Mesenchymal stem cell (in vitro differentiated cells and primary cell): ENCODE measurements at regions not wholly inside any gene's neighbourhood (a gene's known extent, or its start where the extent isn't known, plus 50 kb on each side); places are given as distances from the start of the nearest gene placed in this dataset.
A peak's percentile ranks its signal among the peaks of the same experiment; 100 is the strongest.

Source experiments
- DNase-seq: peaks from one replicate; pipeline ENCODE4 v3.0.0-alpha.2; 2013
- H2AFZ ChIP-seq: one replicate; pipeline ENCODE4 v1.6.1; 2013; ENCODE audit warnings: low read depth, mild to moderate bottlenecking, control low read depth, inconsistent platforms, low read length, moderate library complexity
- H2AK5ac ChIP-seq: 2 replicates; pipeline ENCODE4 v1.6.1; 2013; ENCODE audit warnings: low read length, moderate library complexity, mild to moderate bottlenecking, inconsistent platforms; ENCODE audit not compliant: severe bottlenecking
- H2BK120ac ChIP-seq: one replicate; pipeline ENCODE4 v1.6.1; 2013; ENCODE audit warnings: low read depth, mild to moderate bottlenecking, inconsistent platforms, low read length, moderate library complexity
- H2BK12ac ChIP-seq, 2 experiments: one replicate each; pipeline ENCODE4 v1.6.1; 2013; ENCODE audit warnings: inconsistent platforms in 2 of 2, low read length in 2 of 2, mild to moderate bottlenecking in 2 of 2, moderate library complexity in 2 of 2, control low read depth in 1 of 2
- H2BK15ac ChIP-seq: one replicate; pipeline ENCODE4 v1.6.1; 2013; ENCODE audit warnings: mild to moderate bottlenecking, low read depth, inconsistent platforms; ENCODE audit not compliant: poor library complexity, severe bottlenecking
- H2BK5ac ChIP-seq: 2 replicates; pipeline ENCODE4 v1.6.1; 2013; ENCODE audit warnings: low read depth, mild to moderate bottlenecking, low read length, control low read depth, inconsistent platforms; ENCODE audit not compliant: poor library complexity, severe bottlenecking
- H3K14ac ChIP-seq, 2 experiments: one replicate each; pipeline ENCODE4 v1.6.1; 2013; ENCODE audit warnings: inconsistent platforms in 2 of 2, low read length in 2 of 2, control low read depth in 1 of 2, mild to moderate bottlenecking in 1 of 2, moderate library complexity in 1 of 2
- H3K18ac ChIP-seq, 2 experiments: one replicate each; pipeline ENCODE4 v1.6.1; 2013; ENCODE audit warnings: inconsistent platforms in 2 of 2, low read length in 2 of 2, control low read depth in 1 of 2, low read depth in 1 of 2, mild to moderate bottlenecking in 1 of 2
- H3K23ac ChIP-seq, 2 experiments: one replicate each; pipeline ENCODE4 v1.6.1; 2013; ENCODE audit warnings: inconsistent platforms in 2 of 2, low read length in 2 of 2, mild to moderate bottlenecking in 2 of 2, moderate library complexity in 2 of 2, control low read depth in 1 of 2
- H3K27ac ChIP-seq: 2 replicates; pipeline ENCODE4 v1.5.1; 2013; ENCODE audit warnings: mild to moderate bottlenecking, moderate library complexity, low read length, control low read depth, inconsistent platforms; ENCODE audit not compliant: poor library complexity, severe bottlenecking
- H3K27me3 ChIP-seq, 2 experiments: 2 replicates each; pipeline versions ENCODE4 v1.6.1 to v1.7.0; 2013; ENCODE audit warnings: low read length in 2 of 2, mild to moderate bottlenecking in 2 of 2, moderate library complexity in 2 of 2, control low read depth in 1 of 2, inconsistent platforms in 1 of 2; ENCODE audit not compliant: control insufficient read depth in 1 of 2, insufficient read depth in 1 of 2
- H3K36me3 ChIP-seq, 2 experiments: 2 replicates each; pipeline versions ENCODE4 v1.6.1 to v1.7.0; 2013; ENCODE audit warnings: low read length in 2 of 2, control low read depth in 1 of 2, inconsistent platforms in 1 of 2, low read depth in 1 of 2, mild to moderate bottlenecking in 1 of 2; ENCODE audit not compliant: insufficient read depth in 2 of 2, control insufficient read depth in 1 of 2
- H3K4ac ChIP-seq, 2 experiments: one replicate each; pipeline ENCODE4 v1.6.1; 2013; ENCODE audit warnings: inconsistent platforms in 2 of 2, low read length in 2 of 2, mild to moderate bottlenecking in 2 of 2, moderate library complexity in 2 of 2, control low read depth in 1 of 2, low read depth in 1 of 2
- H3K4me1 ChIP-seq: 2 replicates; pipeline ENCODE4 v1.6.1; 2013; ENCODE audit warnings: low read depth, low read length, control low read depth; ENCODE audit not compliant: control insufficient read depth, insufficient read depth
- H3K4me2 ChIP-seq: 2 replicates; pipeline ENCODE4 v1.6.1; 2013; ENCODE audit warnings: low read length, mild to moderate bottlenecking, inconsistent platforms; ENCODE audit not compliant: poor library complexity, severe bottlenecking
- H3K4me3 ChIP-seq, 2 experiments: 2 replicates each; pipeline versions ENCODE4 v1.5.1 to v1.7.0; 2013; ENCODE audit warnings: low read length in 2 of 2, mild to moderate bottlenecking in 2 of 2, control low read depth in 1 of 2, low read depth in 1 of 2; ENCODE audit not compliant: insufficient read depth in 1 of 2
- H3K79me1 ChIP-seq: replicated peaks from 2 replicates; pipeline ENCODE4 v1.6.1; 2013; ENCODE audit warnings: mild to moderate bottlenecking, control low read depth, low read length, inconsistent platforms; ENCODE audit not compliant: poor library complexity, severe bottlenecking
- H3K9ac ChIP-seq: 2 replicates; pipeline ENCODE4 v1.7.0; 2013; ENCODE audit warnings: mild to moderate bottlenecking, low read length, moderate library complexity
- H3K9me3 ChIP-seq: 2 replicates; pipeline ENCODE4 v1.7.0; 2013; ENCODE audit warnings: mild to moderate bottlenecking, low read length; ENCODE audit not compliant: control insufficient read depth
- H4K8ac ChIP-seq: one replicate; pipeline ENCODE4 v1.6.1; 2013; ENCODE audit warnings: inconsistent platforms, mild to moderate bottlenecking, low read length, moderate library complexity
- H4K91ac ChIP-seq: one replicate; pipeline ENCODE4 v1.6.1; 2013; ENCODE audit warnings: mild to moderate bottlenecking, low read length, inconsistent platforms
- WGBS: methylation state at CpG from one replicate; pipeline ENCODE4 v1.1.7; 2013; ENCODE audit warnings: mixed read lengths; 5-methylcytosine and 5-hydroxymethylcytosine counted together

- H2BK12ac ChIP-seq: no peak overlapping the region
- H4K8ac ChIP-seq: peak overlapping the region; percentile 83
- H3K79me1 ChIP-seq: no peaks in the 10 kb centered on the region
- no peak overlapping the region for H2BK5ac ChIP-seq
- no peaks in the 10 kb centered on the region for H3K36me3 ChIP-seq
- H3K4me1 ChIP-seq: peaks cover 2% of the 10 kb centered on the region
- no peak overlapping the region for H2AK5ac ChIP-seq
- peak overlapping the region; percentile 63 for H4K91ac ChIP-seq
- H3K4me3 ChIP-seq: no peak overlapping the region
- no peak overlapping the region for H2AFZ ChIP-seq
- H3K18ac ChIP-seq: no peak overlapping the region
- DNase-seq: no peak
- H3K4me2 ChIP-seq: no peak overlapping the region
- H3K9ac ChIP-seq: no peak overlapping the region
- WGBS: no CpG with 5 or more reads among the region's 1 CpG
- no peak overlapping the region for H3K27ac ChIP-seq
- H3K23ac ChIP-seq: no peak overlapping the region
- H3K14ac ChIP-seq: no peak overlapping the region
- no peaks in the 10 kb centered on the region for H3K9me3 ChIP-seq
- no peak overlapping the region for H2BK120ac ChIP-seq
- no peak overlapping the region for H2BK15ac ChIP-seq
- no peaks in the 10 kb centered on the region for H3K27me3 ChIP-seq
- no peak overlapping the region for H3K4ac ChIP-seq
Measured at GRCh38 chr3:150312018-150312657, 96.0 kb upstream of the TSC22D2 start.

DNA sequence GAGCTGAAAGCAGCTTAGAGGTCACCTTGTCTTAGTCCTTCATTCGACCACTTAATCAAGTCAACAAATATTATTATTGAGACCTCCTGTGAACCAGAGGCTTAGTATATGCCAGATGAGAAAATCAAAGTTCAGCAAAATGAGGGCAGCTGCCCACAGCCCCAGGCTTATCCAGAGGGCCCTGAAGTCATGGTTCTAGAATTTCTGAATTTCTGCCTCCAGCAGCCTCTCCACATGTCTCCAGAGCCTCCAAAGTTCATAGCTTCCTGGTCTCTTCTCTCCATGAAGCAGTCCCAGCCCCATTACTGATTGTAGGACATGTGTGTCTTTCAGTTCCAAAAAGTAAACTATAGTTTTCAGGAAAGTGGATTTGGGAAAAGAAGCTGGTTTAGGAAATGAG, 96.9 kb upstream of the TSC22D2 start:
- Histone ChIP-seq H2BK120ac (no peak overlapping the region), H2BK12ac (no peak overlapping the region), H3K4ac (no peak overlapping the region), H3K4me2 (no peak overlapping the region), H3K4me3 (no peak overlapping the region), H3K36me3 (no peaks in the 10 kb centered on the region), H3K27ac (no peak overlapping the region), H2BK15ac (no peak overlapping the region), H3K9me3 (no peaks in the 10 kb centered on the region), H3K9ac (no peak overlapping the region), H3K4me1 (peaks cover 2% of the 10 kb centered on the region), H2AFZ (no peak overlapping the region), H3K23ac (no peak overlapping the region), H2BK5ac (no peak overlapping the region), H4K8ac (no peak overlapping the region), H3K18ac (peak overlapping the region in 1 of 2 experiments; percentile 29), H3K14ac (no peak overlapping the region), H2AK5ac (no peak overlapping the region), H4K91ac (no peak overlapping the region), H3K79me1 (no peaks in the 10 kb centered on the region), H3K27me3 (no peaks in the 10 kb centered on the region)
- DNase-seq: no peak
- 100% methylated on average over 1 of the region's 1 CpG for WGBS

DNA sequence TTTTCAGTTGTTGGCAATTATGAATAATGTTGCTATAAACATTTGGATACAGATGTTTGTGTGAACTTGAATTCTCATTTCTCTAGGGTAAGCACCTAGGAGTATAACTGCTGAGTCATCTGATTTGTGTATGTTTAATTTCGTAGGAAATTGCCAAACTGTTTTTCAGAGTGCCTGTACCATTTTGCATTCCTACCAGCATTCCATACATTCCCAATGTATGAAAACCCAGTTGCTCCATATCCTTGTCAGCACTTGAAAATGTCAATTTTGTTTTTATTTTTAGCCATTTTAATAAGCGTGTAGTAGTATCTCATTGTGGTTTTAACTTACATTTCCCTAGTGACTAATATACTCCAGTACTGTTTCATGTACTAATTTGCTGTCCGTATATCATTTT, 98.5 kb upstream of the TSC22D2 start:
- no peaks in the 10 kb centered on the region for H3K36me3 ChIP-seq
- no peak overlapping the region for H2BK5ac ChIP-seq
- H2BK120ac ChIP-seq: no peak overlapping the region
- no peak overlapping the region for H3K9ac ChIP-seq
- H2AK5ac ChIP-seq: no peak overlapping the region
- H3K18ac ChIP-seq: no peak overlapping the region
- peak; percentile 47 for DNase-seq
- no peak overlapping the region for H2BK15ac ChIP-seq
- no peak overlapping the region for H2BK12ac ChIP-seq
- H2AFZ ChIP-seq: no peak overlapping the region
- H4K8ac ChIP-seq: no peak overlapping the region
- H3K9me3 ChIP-seq: no peaks in the 10 kb centered on the region
- no peaks in the 10 kb centered on the region for H3K4me1 ChIP-seq
- no peak overlapping the region for H3K23ac ChIP-seq
- no peak overlapping the region for H3K4me3 ChIP-seq
- H3K4me2 ChIP-seq: no peak overlapping the region
- no peak overlapping the region for H3K27ac ChIP-seq
- no peak overlapping the region for H3K4ac ChIP-seq
- H3K14ac ChIP-seq: no peak overlapping the region
- H3K79me1 ChIP-seq: no peaks in the 10 kb centered on the region
- H3K27me3 ChIP-seq: no peaks in the 10 kb centered on the region
- 0% methylated on average over 1 of the region's 3 CpGs for WGBS
- H4K91ac ChIP-seq: no peak overlapping the region

DNA sequence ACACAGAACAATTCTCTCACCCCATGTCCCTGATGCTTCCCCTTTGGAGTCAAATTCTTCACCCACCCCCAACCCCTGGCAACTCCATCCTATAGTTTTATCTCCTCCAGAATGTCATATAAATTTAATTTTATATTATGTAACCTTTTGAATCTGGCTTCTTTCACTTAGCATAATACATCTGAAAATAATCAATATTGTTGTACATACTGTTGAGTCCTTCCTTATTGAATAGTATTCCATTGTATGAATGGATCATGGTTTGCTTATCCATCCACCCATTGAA, 98.9 kb upstream of the TSC22D2 start:
- Histone ChIP-seq H2BK12ac (no peak overlapping the region), H3K9ac (no peak overlapping the region), H2BK120ac (no peak overlapping the region), H4K91ac (no peak overlapping the region), H3K4me1 (no peaks in the 10 kb centered on the region), H2BK15ac (no peak overlapping the region), H3K27me3 (no peaks in the 10 kb centered on the region), H3K4ac (no peak overlapping the region), H3K4me3 (no peak overlapping the region), H4K8ac (no peak overlapping the region), H3K4me2 (no peak overlapping the region), H3K14ac (no peak overlapping the region), H3K36me3 (no peaks in the 10 kb centered on the region), H2BK5ac (no peak overlapping the region), H3K79me1 (no peaks in the 10 kb centered on the region), H2AK5ac (no peak overlapping the region), H3K23ac (no peak overlapping the region), H3K18ac (no peak overlapping the region), H3K9me3 (no peaks in the 10 kb centered on the region), H2AFZ (no peak overlapping the region), H3K27ac (no peak overlapping the region)
- DNase-seq: no peak
